ENCODE measurements at regions not wholly inside any gene's neighbourhood (a gene's known extent, or its start where the extent isn't known, plus 50 kb on each side); places are given as distances from the start of the nearest gene placed in this dataset.
A peak's percentile ranks its signal among the peaks of the same experiment; 100 is the strongest.

GRCh38 chr10:84890706-84891105, 562.3 kb downstream of the CCSER2 start:
- 44% methylated on average over 3 of the region's 3 CpGs for WGBS
- Histone ChIP-seq H3K27ac (replicated peaks in 1 of 4) (no peak overlapping the region), H3K4me3 (no peak overlapping the region), H3K4me1 (no peaks in the 10 kb centered on the region), H3K36me3 (no peaks in the 10 kb centered on the region), H3K9me3 (no peaks in the 10 kb centered on the region), H3K27me3 (no peaks in the 10 kb centered on the region)
- intact Hi-C loops (cut with DNase I) = no loop called here
- DNase-seq (ENCODE audit: extremely low spot score) = peak; percentile 14
- TF ChIP-seq EP300 (IDR thresholded peaks at IDR 0.05) = no peak
- TF ChIP-seq POLR2AphosphoS5 (IDR thresholded peaks at IDR 0.05) = no peak
- TF ChIP-seq POLR2A (IDR thresholded peaks at IDR 0.05; ENCODE audit: low read depth) = no peak
- no peak for TF ChIP-seq CTCF (IDR thresholded peaks at IDR 0.05)

GRCh38 chr10:84891631-84892030, 563.2 kb downstream of the CCSER2 start:
- H3K4me3 ChIP-seq = no peak overlapping the region
- no peak for DNase-seq (ENCODE audit: extremely low spot score)
- WGBS = 82% methylated on average over 4 of the region's 4 CpGs

GRCh38 chr10:84895541-84895940, 567.2 kb downstream of the CCSER2 start:
- WGBS = 78% methylated on average over 3 of the region's 3 CpGs
- no peak for TF ChIP-seq POLR2A (IDR thresholded peaks at IDR 0.05; ENCODE audit: low read depth)
- no peak for TF ChIP-seq CTCF (IDR thresholded peaks at IDR 0.05)
- no peak for TF ChIP-seq EP300 (IDR thresholded peaks at IDR 0.05)
- TF ChIP-seq POLR2AphosphoS5 (IDR thresholded peaks at IDR 0.05) = no peak
- Histone ChIP-seq H3K27me3 (no peaks in the 10 kb centered on the region), H3K36me3 (no peaks in the 10 kb centered on the region), H3K4me3 (no peak overlapping the region), H3K9me3 (no peaks in the 10 kb centered on the region), H3K27ac (replicated peaks in 1 of 4) (no peak overlapping the region), H3K4me1 (no peaks in the 10 kb centered on the region)
- intact Hi-C loops (cut with DNase I) = no loop called here
- DNase-seq (ENCODE audit: extremely low spot score) = no peak

More at GRCh38 chr10:84891631-84892030, 563.2 kb downstream of the CCSER2 start:
- no peaks in the 10 kb centered on the region for H3K36me3 ChIP-seq
- no peaks in the 10 kb centered on the region for H3K9me3 ChIP-seq
- TF ChIP-seq CTCF (IDR thresholded peaks at IDR 0.05) (no peak), POLR2AphosphoS5 (IDR thresholded peaks at IDR 0.05) (no peak), POLR2A (IDR thresholded peaks at IDR 0.05; ENCODE audit: low read depth) (no peak), EP300 (IDR thresholded peaks at IDR 0.05) (no peak)
- no peaks in the 10 kb centered on the region for H3K4me1 ChIP-seq
- intact Hi-C loops (cut with DNase I) = no loop called here
- no peak overlapping the region for H3K27ac ChIP-seq (replicated peaks in 1 of 4)
- H3K27me3 ChIP-seq = no peaks in the 10 kb centered on the region

- intact Hi-C loops (cut with DNase I) = no loop called here
- Histone ChIP-seq H3K9me3 (no peaks in the 10 kb centered on the region), H3K27me3 (peaks cover 0 to 7% (median 0%) of the 10 kb centered on the region in 4 donors), H3K4me3 (no peak overlapping the region), H3K4me1 (no peaks in the 10 kb centered on the region), H3K36me3 (no peaks in the 10 kb centered on the region), H3K27ac (replicated peaks in 1 of 4) (no peak overlapping the region)
- 94% methylated on average over 2 of the region's 2 CpGs for WGBS
- no peak for TF ChIP-seq CTCF (IDR thresholded peaks at IDR 0.05)
- no peak for TF ChIP-seq POLR2A (IDR thresholded peaks at IDR 0.05; ENCODE audit: low read depth)
- no peak for TF ChIP-seq POLR2AphosphoS5 (IDR thresholded peaks at IDR 0.05)
- no peak for TF ChIP-seq EP300 (IDR thresholded peaks at IDR 0.05)
- no peak for DNase-seq (ENCODE audit: extremely low spot score)
These were observed 568.5 kb downstream of the CCSER2 start for GRCh38 chr10:84896909-84897308.

GRCh38 chr10:84899268-84899667, 570.9 kb downstream of the CCSER2 start:
- no peak for TF ChIP-seq EP300 (IDR thresholded peaks at IDR 0.05)
- no peak for TF ChIP-seq POLR2A (IDR thresholded peaks at IDR 0.05; ENCODE audit: low read depth)
- no peak for TF ChIP-seq CTCF (IDR thresholded peaks at IDR 0.05)
- TF ChIP-seq POLR2AphosphoS5 (IDR thresholded peaks at IDR 0.05) = no peak
- Histone ChIP-seq H3K36me3 (no peaks in the 10 kb centered on the region), H3K27ac (replicated peaks in 1 of 4) (no peak overlapping the region), H3K9me3 (no peaks in the 10 kb centered on the region), H3K27me3 (peaks cover 0 to 7% (median 0%) of the 10 kb centered on the region in 4 donors), H3K4me1 (no peaks in the 10 kb centered on the region), H3K4me3 (no peak overlapping the region)
- DNase-seq (ENCODE audit: extremely low spot score) = peak; percentile 39
- intact Hi-C loops (cut with DNase I) = no loop called here
- 79% methylated on average over 1 of the region's 1 CpG for WGBS
